GM19397 (cell line): ENCODE measurements at regions not wholly inside any gene's neighbourhood (a gene's known extent, or its start where the extent isn't known, plus 50 kb on each side); places are given as distances from the start of the nearest gene placed in this dataset.
"Not testable (repeated sequence)": the region's sequence is repeated elsewhere in the genome, so short reads cannot be mapped to it uniquely, and the experiment has no call there.

ENCODE experiments used
- ATAC-seq: cut with Tn5 transposase; IDR thresholded peaks from one replicate; pipeline ENCODE4 v1.9.1; 2021; ENCODE audit warnings: mild to moderate bottlenecking, moderate library complexity; ENCODE audit not compliant: unreplicated experiment

GRCh38 chr14:56026506-56026905 lies 91.7 kb upstream of the PELI2 start:
- ATAC-seq: no peak

GRCh38 chr14:56027421-56027820 lies 90.8 kb upstream of the PELI2 start:
- no peak for ATAC-seq

DNA sequence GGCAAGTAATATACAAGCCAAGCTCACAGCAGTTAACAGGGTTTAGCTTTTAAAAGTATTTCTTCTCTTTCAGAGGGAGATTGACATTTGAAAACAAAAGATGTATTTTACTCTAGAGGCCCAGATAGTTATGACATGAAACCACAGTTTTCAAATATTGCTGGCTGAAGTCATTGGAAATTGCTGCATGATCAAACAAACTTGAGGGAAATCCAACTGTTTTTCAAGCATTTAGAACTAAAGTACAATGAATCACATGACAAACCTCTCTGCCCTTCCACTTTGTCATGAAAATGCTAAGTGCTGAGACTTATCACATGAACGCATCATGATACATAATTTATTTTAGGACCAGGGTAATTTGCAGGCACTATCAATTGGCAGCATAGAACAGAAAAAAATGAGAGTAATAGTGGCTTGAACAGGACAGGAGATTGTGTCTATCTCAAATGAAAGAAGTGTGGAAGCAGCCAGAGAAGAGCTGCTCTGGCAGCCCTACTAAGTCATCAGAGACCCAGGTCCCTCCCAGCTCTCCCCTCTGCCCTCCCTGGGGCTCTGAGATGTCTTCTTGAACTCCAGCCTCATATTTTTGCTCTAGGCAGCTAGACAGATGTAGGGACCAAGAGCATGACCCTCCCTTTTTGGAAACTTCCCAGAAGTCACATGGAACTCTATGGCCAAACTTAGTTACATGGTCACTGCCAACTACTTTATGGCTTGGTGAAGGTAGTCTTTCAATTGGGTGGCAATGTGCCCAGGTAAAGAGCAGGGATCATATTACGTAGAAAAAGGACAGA lies 90.1 kb upstream of the PELI2 start:
- no peak for ATAC-seq

DNA sequence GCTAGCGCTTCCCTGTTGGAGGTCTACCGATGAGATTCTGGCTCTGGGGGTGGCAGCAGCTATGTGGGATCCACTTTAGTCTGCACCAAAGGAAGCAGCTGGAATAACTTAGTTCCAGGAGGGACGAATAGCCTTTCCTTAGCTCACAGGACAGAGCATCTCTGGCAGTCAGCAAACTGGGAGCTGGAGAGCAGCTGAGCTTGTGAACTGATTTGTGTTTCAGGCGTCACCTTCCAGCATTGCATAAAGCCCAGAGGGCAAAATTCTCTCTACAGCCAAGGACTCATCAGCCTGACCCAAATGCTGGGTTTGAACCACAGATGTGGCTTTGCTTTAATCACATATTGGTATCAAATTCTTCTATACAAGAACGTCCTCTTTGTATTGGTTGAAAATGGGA lies 81.9 kb upstream of the PELI2 start:
- no peak for ATAC-seq

- ATAC-seq: no peak
These were observed 78.1 kb upstream of the PELI2 start for GRCh38 chr14:56040121-56040520.

DNA sequence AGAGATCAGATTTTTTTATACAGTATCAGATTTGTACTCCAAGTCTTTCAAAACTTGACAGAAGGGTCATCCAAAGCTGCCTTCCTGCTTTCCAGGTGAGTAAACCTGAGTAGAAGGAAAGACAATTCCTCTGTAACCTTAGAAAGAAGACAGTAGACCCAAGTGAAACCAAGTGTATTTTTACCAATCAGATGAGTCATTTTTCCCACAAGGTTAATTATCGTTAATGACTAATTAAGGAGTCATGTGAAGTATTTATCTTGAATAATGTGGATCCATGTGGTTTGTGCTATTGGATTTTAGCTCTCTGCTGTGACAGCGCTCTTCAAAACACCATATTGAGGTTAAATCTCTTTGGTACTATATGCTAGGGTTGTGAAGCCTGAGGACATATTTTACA lies 74.0 kb upstream of the PELI2 start:
- ATAC-seq: no peak

DNA sequence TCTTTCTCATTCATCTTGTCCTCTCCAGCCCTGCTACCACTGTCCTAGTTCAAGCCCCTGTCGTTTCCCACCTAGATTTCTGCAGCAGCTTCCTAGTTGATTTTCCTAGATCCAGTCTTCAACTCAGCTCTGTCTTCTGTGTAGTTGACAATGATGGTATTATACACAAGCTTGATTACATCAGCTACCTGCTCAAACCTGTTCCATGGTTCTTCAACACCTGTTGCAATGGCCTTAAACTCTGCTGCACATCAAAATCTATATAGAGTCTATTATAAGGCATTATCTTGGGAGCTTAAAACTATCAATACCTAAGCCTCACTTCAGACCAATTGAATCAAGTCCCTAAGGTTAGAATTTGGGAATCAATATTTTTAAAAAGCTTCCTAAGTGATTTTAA lies 71.7 kb upstream of the PELI2 start:
- no peak for ATAC-seq

- no peak for ATAC-seq
These were observed 71.2 kb upstream of the PELI2 start for GRCh38 chr14:56046996-56047395.

DNA sequence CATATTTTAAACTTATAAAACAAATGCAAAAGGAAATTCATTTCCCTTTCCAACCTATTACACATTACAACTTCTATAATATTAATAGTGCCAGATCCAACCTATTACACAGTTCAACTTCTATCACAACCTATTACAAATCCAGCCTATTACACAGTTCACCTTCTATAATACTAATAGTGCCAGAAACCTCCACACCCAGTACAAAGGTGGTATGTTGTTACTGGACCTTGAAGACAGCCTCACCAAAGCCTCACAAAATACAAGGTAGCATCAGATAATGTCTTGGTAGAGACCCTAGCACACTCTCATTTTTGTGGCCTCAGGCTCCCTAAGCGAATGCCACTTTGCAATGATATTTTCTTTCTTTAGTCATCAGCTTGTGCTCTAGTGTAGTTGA lies 68.7 kb upstream of the PELI2 start:
- ATAC-seq: no peak

DNA sequence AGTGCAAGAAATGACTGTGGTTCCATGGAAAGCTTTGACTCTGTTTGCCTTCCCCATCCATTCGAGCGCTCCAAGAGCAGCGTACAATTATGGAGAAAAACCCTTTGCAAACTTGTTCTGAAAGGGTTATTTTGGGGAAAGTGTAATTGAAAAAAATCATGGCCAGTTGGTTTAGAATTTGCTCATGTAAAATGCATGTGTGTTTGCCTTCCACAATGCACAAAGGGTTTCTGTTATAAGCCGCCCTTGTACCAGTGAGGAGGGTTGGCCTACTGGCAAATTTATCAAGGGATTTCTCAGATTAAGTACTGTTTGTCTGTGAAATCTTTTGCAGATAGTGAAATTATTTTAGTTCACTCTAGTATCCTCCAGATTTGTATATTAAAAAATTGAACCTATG lies 62.7 kb upstream of the PELI2 start:
- no peak for ATAC-seq

DNA sequence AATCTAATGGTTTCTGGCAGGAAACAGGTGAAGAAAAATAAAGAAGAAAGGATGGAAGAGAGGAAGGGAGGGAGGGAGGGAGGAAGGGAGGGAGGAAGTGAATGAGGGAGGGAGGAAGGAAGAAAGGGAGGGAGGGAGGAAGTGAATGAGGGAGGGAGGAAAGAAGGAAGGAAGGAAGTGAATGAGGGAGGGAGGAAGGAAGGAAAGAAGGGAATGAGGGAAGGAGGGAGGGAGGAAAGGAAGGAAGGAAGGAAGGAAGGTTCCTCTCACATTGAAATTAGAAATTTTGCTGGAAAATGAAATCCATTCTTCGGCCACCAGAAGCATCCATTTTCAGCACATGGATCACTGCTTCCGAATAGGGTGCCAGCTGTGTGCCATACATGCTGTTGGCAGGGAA lies 62.2 kb upstream of the PELI2 start:
- no peak for ATAC-seq

DNA sequence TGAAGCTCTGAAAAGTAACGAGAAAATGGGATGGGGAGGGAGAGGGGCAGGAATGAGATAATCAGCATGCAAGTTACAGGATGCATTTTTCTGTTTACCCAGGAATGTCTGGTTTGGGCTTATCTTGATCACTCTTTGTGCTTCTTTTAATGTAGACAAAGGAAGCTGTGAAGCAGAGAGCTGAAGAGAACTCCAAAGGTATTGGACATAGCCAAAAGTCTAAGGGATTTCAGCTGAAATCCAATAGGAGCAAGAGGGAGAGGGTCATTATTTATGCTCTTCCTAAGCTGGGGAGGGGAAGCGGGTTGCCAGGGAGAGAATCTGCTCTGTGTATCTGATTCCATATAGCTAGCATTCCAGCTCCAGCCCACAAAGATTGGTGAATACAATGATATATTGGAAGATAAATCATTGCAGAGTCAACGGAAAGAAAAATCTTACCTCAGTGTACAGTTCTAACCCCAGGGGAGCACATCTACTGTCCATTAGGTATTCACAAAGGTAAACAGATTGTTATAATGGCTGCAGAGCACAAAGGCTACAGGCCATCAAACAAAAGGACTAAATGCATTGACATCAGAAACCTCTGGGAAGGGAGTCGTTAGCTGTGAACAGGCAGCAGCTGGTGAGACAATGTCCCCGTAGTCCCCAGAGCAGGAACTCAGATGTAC lies 61.0 kb upstream of the PELI2 start:
- no peak for ATAC-seq

DNA sequence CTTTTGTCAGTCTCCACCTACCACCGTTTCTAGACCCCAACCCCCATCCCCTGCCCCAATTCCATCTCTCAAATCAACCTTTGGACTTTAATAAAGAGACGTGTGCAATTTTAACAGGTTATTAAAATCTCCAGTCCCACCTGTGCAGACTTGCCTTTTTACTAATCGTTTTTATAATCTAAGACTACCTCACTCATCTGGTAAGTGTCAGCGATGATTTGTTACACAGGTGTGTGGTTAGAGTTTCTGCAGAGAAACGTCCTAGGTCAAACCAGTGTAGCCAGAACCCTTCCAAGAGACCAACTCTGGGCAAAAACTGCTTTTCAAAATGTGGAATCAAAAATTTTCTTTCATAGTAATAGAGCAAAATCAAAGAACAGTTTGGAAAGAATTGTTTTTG lies 60.4 kb upstream of the PELI2 start:
- ATAC-seq: no peak

DNA sequence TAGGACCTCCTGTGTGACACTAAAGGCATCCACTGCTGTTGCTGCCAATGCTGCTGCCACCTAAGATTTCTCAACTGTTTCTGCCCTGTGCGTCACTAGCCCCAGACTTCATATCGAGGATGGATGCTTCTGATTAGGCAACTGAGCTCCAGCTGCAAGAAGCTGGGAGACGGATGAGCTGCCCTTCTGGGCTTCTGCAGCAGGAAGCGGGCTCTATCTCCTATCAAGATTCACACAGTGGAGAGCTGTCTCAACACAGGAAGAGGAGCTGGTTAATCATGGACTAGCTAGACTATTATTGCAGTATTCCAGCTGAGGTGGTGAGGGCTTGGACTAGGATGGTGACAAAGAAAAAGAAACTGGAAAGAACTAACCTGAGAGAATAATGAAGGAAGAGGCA lies 59.2 kb upstream of the PELI2 start:
- no peak for ATAC-seq

DNA sequence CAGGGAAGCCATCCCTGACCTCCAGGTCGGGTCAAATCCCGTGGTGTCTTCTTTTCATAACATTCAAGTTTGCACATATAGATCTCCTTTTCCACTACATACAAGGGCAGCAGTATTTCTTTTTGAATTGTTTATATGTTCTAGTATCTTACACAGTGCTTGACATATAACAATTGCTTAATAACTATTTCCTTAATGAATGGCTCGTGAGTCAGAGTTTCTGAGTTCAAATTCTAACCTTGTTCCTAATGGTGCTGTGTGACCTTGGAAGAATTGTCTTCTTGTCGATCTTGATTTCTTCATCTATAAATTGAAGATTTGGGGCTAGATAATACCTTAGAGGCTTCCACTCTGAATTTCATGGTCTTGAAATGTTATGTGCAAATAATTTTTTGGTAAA lies 57.2 kb upstream of the PELI2 start:
- ATAC-seq: no peak

GRCh38 chr14:56063131-56063530 lies 55.1 kb upstream of the PELI2 start:
- ATAC-seq: no peak

DNA sequence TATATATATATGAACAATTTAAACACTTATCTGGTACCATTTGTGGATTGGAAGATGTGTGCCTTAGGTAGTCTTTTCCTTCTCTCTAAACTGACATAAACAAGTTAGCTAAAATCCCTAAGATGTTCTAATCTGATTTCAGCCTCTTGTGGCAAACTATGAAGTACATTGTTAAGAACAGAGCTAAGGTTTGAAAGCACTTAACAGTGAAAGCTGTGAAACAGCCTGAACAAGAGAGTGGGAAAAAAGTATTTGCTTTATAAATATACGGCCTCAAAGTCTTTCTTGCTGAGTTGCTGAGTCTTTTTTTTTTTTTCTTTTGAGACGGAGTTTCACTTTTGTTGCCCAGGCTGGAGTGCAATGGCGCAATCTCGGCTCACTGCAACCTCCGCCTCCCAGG lies 53.7 kb upstream of the PELI2 start:
- ATAC-seq: no peak

DNA sequence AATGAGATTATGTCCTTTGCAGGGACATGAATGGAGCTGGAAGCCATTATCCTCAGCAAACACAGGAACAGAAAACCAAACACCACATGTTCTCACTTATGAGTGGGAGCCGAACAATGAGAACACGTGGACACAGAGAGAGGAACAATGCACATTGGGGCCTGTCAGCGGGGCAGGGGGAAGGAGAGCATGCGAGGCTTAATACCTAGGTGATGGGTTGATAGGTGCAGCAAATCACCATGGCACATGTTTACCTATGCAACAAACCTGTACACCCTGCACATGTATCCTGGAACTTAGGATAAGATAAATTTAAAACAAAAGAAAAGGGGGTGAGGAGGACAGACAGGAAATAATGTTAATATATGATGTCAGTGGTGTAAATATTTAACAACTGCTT lies 53.0 kb upstream of the PELI2 start:
- ATAC-seq: not testable (repeated sequence)

DNA sequence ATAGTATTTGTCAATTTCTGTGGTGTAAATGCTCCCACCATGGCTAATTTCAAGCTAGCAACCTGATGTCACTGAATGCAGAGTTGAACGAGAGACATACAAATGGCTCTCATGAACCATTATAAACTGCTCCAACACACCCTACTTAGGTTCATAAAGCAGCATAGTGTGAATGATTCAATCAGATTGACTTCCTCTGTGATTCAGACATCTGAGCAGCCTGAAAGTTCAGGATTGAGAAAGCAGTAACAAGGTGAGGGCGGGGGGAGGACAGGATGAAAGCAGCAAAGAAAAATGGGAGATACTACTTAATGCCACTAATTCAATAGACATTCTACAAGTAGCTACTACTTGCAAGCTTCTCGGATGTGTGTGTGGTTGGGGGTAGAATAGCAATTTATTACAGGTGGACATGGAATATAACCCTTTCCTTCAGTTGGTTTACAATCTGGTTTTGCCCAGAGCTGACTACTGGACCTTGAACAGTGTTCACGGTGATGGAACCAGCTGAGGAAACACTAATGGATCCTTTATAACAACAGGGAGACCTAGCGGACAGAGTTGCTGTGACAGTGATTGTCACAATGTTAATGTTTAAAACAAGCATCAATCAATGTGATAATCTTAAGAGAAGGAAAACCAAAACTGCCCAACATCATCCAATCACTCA lies 52.5 kb upstream of the PELI2 start:
- ATAC-seq: no peak
